ENCODE measurements at regions not wholly inside any gene's neighbourhood (a gene's known extent, or its start where the extent isn't known, plus 50 kb on each side); places are given as distances from the start of the nearest gene placed in this dataset.

DNA sequence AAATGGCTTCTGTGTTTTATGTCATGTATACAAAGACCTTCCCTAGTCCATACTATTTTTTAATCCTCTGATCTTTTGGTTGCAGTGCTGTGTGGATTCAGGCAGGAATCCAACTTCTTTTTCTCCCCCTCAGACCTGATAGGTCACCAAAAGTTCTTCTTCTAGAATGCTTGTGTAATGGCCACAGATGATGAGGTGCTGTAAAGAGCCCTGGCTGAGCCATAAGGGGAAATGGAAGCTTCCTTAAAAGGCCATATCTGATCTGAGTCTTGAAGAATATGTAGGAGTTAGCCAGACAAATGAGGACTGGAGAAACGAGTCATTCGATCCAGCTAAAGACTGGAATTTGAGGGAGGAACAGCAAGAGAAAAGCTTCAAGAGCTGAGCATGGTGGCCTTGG lies 353.9 kb downstream of the PCNX1 start:
- WGBS: 71% methylated on average over 2 of the region's 2 CpGs
- H3K36me3 ChIP-seq (ENCODE audit: insufficient read depth): no peaks in the 10 kb centered on the region
- no peak overlapping the region for H3K27ac ChIP-seq (ENCODE audit: low read depth)
- H3K4me3 ChIP-seq (ENCODE audit: low read depth, low read length): no peak overlapping the region
- no peaks in the 10 kb centered on the region for H3K4me1 ChIP-seq (ENCODE audit: insufficient read depth)
- no peak for DNase-seq (ENCODE audit: extremely low spot score)

- H3K4me3 ChIP-seq (ENCODE audit: low read depth, low read length): no peak overlapping the region
- no peaks in the 10 kb centered on the region for H3K4me1 ChIP-seq (ENCODE audit: insufficient read depth)
- no peak for DNase-seq (ENCODE audit: extremely low spot score)
- no peak overlapping the region for H3K27ac ChIP-seq (ENCODE audit: low read depth)
- H3K36me3 ChIP-seq (ENCODE audit: insufficient read depth): no peaks in the 10 kb centered on the region
- 82% methylated on average over 2 of the region's 2 CpGs for WGBS
Measured at GRCh38 chr14:71262441-71262840, 355.2 kb downstream of the PCNX1 start.

- no peak for DNase-seq (ENCODE audit: extremely low spot score)
- Histone ChIP-seq H3K4me1 (ENCODE audit: insufficient read depth) (no peaks in the 10 kb centered on the region), H3K27ac (ENCODE audit: low read depth) (no peak overlapping the region), H3K4me3 (ENCODE audit: low read depth, low read length) (no peak overlapping the region), H3K36me3 (ENCODE audit: insufficient read depth) (no peaks in the 10 kb centered on the region)
- 87% methylated on average over 2 of the region's 2 CpGs for WGBS
Measured at GRCh38 chr14:71264260-71264659, 357.0 kb downstream of the PCNX1 start.

DNA sequence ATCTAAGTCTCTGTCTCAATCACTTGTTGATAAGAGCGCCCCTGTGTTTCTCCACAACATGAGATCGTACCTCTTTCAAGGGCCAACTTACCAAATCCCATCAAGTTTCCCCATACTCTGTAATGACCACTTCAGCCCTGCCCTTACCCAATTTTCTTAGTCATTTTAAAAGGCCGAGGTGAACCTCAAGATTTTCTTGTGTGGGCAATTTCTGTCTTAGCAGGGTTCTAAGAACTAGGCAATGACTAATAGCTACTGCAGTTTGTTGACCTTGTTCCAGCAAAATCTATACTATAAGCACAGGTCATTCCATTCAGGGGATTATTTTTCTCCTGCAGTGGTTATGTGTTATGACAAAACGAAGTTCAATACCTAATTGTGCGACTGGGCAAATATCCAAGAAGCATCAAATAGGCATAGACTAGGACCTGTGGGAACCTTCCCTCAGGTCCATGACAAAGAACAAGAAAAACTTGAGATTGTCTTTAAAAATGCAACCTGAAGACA lies 359.8 kb downstream of the PCNX1 start:
- Histone ChIP-seq H3K27ac (ENCODE audit: low read depth) (no peak overlapping the region), H3K4me3 (ENCODE audit: low read depth, low read length) (no peak overlapping the region), H3K36me3 (ENCODE audit: insufficient read depth) (no peaks in the 10 kb centered on the region), H3K4me1 (ENCODE audit: insufficient read depth) (no peaks in the 10 kb centered on the region)
- DNase-seq (ENCODE audit: extremely low spot score): no peak
- WGBS: 79% methylated on average over 5 of the region's 5 CpGs

DNA sequence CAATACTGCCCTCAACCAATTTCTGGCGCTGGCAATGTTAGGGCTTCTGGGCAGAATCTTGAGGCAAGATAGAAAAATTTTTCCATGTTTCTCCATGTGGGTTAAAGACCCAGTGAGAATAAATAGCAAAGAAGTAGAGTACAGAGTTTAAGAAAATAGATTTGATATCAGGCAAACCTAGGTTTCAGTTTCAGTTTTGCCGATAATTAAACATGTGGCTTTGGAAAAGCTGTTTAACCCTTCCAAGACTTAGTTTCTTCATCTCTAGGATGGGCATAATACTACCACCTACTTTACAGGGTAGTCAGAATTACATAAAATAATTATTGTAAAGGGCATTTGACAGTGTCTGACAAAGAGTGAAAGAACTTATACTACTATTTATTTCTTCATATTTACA lies 360.4 kb downstream of the PCNX1 start:
- DNase-seq (ENCODE audit: extremely low spot score): no peak
- 47% methylated on average over 2 of the region's 2 CpGs for WGBS
- Histone ChIP-seq H3K27ac (ENCODE audit: low read depth) (no peak overlapping the region), H3K4me1 (ENCODE audit: insufficient read depth) (no peaks in the 10 kb centered on the region), H3K4me3 (ENCODE audit: low read depth, low read length) (no peak overlapping the region), H3K36me3 (ENCODE audit: insufficient read depth) (no peaks in the 10 kb centered on the region)

DNA sequence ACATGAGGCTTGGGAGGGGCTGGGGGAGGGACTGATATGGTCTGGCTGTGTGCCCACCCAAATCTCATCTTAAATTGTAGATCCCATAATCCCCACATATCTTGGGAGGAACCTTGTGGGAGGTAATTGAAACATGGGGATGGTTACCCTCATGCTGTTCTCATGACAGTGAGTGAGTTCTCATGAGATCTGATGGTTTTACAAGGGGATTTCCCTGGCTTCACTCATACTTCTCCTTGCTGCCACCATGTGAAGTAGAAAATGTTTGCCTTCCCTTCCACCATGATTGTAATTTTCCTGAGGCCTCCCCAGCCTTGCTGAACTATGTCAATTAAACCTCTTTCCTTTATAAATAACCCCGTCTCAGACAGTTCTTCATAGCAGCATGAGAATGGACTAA lies 362.9 kb downstream of the PCNX1 start:
- Histone ChIP-seq H3K4me3 (ENCODE audit: low read depth, low read length) (no peak overlapping the region), H3K27ac (ENCODE audit: low read depth) (no peak overlapping the region), H3K36me3 (ENCODE audit: insufficient read depth) (no peaks in the 10 kb centered on the region), H3K4me1 (ENCODE audit: insufficient read depth) (no peaks in the 10 kb centered on the region)
- 89% methylated on average over 1 of the region's 1 CpG for WGBS
- no peak for DNase-seq (ENCODE audit: extremely low spot score)

DNA sequence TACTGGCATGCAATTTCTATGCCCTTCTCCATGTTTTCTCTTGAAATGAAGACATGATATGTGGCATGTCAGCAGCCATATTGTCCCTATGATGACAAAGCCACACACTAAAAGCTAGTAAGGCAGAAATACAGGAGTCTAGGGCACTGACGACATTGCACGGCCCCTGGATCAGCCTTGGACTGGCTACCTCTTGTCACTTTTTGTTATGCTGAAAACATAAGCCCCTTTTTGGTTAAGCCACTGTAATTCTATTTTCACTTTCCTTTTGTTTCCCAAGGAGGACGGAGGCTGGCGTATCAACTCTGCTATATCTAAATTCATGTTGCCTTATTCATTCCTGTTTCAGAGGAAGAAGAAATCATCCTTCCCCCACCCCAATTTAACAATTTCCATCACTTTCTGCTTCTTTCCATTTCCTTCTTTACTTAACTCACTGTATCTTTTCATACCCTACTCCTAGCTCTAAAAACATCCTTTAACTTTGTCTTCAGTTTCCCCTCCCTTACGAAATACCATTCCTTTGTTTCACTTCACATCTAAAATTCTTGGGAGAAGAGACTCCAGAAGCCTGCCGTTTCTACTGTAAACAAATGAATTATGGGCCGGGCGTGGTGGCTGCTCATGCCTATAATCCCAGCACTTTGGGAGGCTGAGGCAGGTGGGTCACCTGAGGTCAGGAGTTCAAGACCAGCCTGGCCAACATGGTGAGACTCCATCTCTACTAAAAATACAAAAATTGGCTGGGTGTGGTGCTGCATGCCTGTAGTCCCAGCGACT lies 364.1 kb downstream of the PCNX1 start:
- Histone ChIP-seq H3K27ac (ENCODE audit: low read depth) (no peak overlapping the region), H3K36me3 (ENCODE audit: insufficient read depth) (no peaks in the 10 kb centered on the region), H3K4me3 (ENCODE audit: low read depth, low read length) (no peak overlapping the region), H3K4me1 (ENCODE audit: insufficient read depth) (no peaks in the 10 kb centered on the region)
- DNase-seq (ENCODE audit: extremely low spot score): no peak
- 78% methylated on average over 9 of the region's 9 CpGs for WGBS

DNA sequence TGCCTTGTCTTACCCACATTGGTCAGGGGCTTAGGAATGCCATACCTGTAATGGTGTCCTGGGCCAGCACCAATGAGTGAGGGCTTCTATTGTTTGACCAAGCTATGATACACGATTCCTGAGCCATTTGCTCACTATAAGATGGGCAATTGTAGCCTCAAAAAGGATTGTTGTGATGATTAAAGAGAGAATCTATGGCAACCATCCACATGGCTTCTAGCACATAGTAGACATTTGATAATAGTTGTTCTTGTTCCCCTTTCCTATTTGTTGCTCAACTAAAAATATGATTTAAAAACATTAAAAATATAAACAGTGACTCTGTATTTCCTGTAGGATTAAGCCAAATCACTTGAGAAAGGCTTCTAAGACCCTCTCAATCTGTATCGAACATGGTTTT lies 366.1 kb downstream of the PCNX1 start:
- 80% methylated on average over 2 of the region's 2 CpGs for WGBS
- no peak overlapping the region for H3K4me3 ChIP-seq (ENCODE audit: low read depth, low read length)
- DNase-seq (ENCODE audit: extremely low spot score): no peak
- no peaks in the 10 kb centered on the region for H3K4me1 ChIP-seq (ENCODE audit: insufficient read depth)
- H3K27ac ChIP-seq (ENCODE audit: low read depth): no peak overlapping the region
- no peaks in the 10 kb centered on the region for H3K36me3 ChIP-seq (ENCODE audit: insufficient read depth)

DNA sequence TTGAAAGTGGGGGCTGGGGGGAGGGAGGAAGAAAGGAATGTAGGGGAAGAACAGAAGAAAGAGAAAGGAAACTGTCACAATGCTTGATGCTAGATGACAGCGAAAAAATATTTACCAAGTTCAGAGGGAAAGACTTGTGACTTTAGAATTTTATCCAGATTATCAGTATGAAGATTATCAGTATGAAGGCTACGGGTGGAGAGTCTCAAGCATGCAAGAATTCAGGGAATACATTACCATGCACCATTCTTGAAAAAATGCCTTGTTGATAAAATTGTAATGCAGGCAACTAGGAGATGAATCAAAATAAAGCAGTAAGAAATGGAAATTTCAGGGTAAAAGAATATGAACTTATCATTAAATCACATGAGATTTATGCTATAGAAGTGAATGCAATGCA lies 376.8 kb downstream of the PCNX1 start:
- H3K27ac ChIP-seq (ENCODE audit: low read depth): no peak overlapping the region
- 58% methylated on average over 2 of the region's 2 CpGs for WGBS
- no peak overlapping the region for H3K4me3 ChIP-seq (ENCODE audit: low read depth, low read length)
- H3K36me3 ChIP-seq (ENCODE audit: insufficient read depth): no peaks in the 10 kb centered on the region
- no peak for DNase-seq (ENCODE audit: extremely low spot score)
- H3K4me1 ChIP-seq (ENCODE audit: insufficient read depth): no peaks in the 10 kb centered on the region

- no peak overlapping the region for H3K4me3 ChIP-seq (ENCODE audit: low read depth, low read length)
- WGBS: 99% methylated on average over 1 of the region's 1 CpG
Measured at GRCh38 chr14:71286126-71286525, 378.9 kb downstream of the PCNX1 start.

GRCh38 chr14:71287567-71287966 lies 380.3 kb downstream of the PCNX1 start:
- Histone ChIP-seq H3K27ac (ENCODE audit: low read depth) (no peak overlapping the region), H3K4me1 (ENCODE audit: insufficient read depth) (no peaks in the 10 kb centered on the region), H3K4me3 (ENCODE audit: low read depth, low read length) (no peak overlapping the region), H3K36me3 (ENCODE audit: insufficient read depth) (no peaks in the 10 kb centered on the region)
- WGBS: 94% methylated on average over 2 of the region's 2 CpGs
- no peak for DNase-seq (ENCODE audit: extremely low spot score)

More at GRCh38 chr14:71286126-71286525, 378.9 kb downstream of the PCNX1 start:
- DNase-seq (ENCODE audit: extremely low spot score): no peak
- H3K36me3 ChIP-seq (ENCODE audit: insufficient read depth): no peaks in the 10 kb centered on the region
- H3K4me1 ChIP-seq (ENCODE audit: insufficient read depth): no peaks in the 10 kb centered on the region
- H3K27ac ChIP-seq (ENCODE audit: low read depth): no peak overlapping the region

GRCh38 chr14:71289536-71289935 lies 382.3 kb downstream of the PCNX1 start:
- no peak for DNase-seq (ENCODE audit: extremely low spot score)
- no peaks in the 10 kb centered on the region for H3K36me3 ChIP-seq (ENCODE audit: insufficient read depth)
- no peak overlapping the region for H3K4me3 ChIP-seq (ENCODE audit: low read depth, low read length)
- whole genome bisulfite sequencing: 75% methylated on average over 4 of the region's 4 CpGs
- H3K4me1 ChIP-seq (ENCODE audit: insufficient read depth): no peaks in the 10 kb centered on the region
- no peak overlapping the region for H3K27ac ChIP-seq (ENCODE audit: low read depth)

GRCh38 chr14:71290301-71290700 lies 383.0 kb downstream of the PCNX1 start:
- WGBS: 71% methylated on average over 6 of the region's 6 CpGs
- no peaks in the 10 kb centered on the region for H3K4me1 ChIP-seq (ENCODE audit: insufficient read depth)
- H3K27ac ChIP-seq (ENCODE audit: low read depth): no peak overlapping the region
- no peaks in the 10 kb centered on the region for H3K36me3 ChIP-seq (ENCODE audit: insufficient read depth)
- DNase-seq (ENCODE audit: extremely low spot score): no peak
- H3K4me3 ChIP-seq (ENCODE audit: low read depth, low read length): no peak overlapping the region

GRCh38 chr14:71290960-71291466 lies 383.8 kb downstream of the PCNX1 start:
- H3K27ac ChIP-seq (ENCODE audit: low read depth): no peak overlapping the region

More at GRCh38 chr14:71290960-71291466, 383.8 kb downstream of the PCNX1 start:
- Histone ChIP-seq H3K4me3 (ENCODE audit: low read depth, low read length) (no peak overlapping the region), H3K36me3 (ENCODE audit: insufficient read depth) (no peaks in the 10 kb centered on the region), H3K4me1 (ENCODE audit: insufficient read depth) (no peaks in the 10 kb centered on the region)
- no peak for DNase-seq (ENCODE audit: extremely low spot score)
- 46% methylated on average over 4 of the region's 4 CpGs for WGBS
